IPS-15b (cell line): ENCODE measurements at regions not wholly inside any gene's neighbourhood (a gene's known extent, or its start where the extent isn't known, plus 50 kb on each side); places are given as distances from the start of the nearest gene placed in this dataset.
"Not testable (repeated sequence)": the region's sequence is repeated elsewhere in the genome, so short reads cannot be mapped to it uniquely, and the experiment has no call there.

Source experiments
- H3K27me3 ChIP-seq: one replicate; pipeline ENCODE4 v1.6.1; 2013; ENCODE audit warnings: low read length; ENCODE audit not compliant: control insufficient read depth, insufficient read depth
- H3K36me3 ChIP-seq: one replicate; pipeline ENCODE4 v1.6.1; 2013; ENCODE audit warnings: low read length; ENCODE audit not compliant: control insufficient read depth, insufficient read depth
- H3K4me1 ChIP-seq: one replicate; pipeline ENCODE4 v1.6.1; 2013; ENCODE audit warnings: mild to moderate bottlenecking, low read length; ENCODE audit not compliant: control insufficient read depth, insufficient read depth
- H3K4me3 ChIP-seq: one replicate; pipeline ENCODE4 v1.5.1; 2013; ENCODE audit warnings: low read depth, low read length
- H3K9ac ChIP-seq: one replicate; pipeline ENCODE4 v1.6.1; 2013; ENCODE audit warnings: low read depth, mild to moderate bottlenecking, low read length
- H3K9me3 ChIP-seq: one replicate; pipeline ENCODE4 v1.6.1; 2013; ENCODE audit warnings: mild to moderate bottlenecking, low read length; ENCODE audit not compliant: control insufficient read depth, insufficient read depth

DNA sequence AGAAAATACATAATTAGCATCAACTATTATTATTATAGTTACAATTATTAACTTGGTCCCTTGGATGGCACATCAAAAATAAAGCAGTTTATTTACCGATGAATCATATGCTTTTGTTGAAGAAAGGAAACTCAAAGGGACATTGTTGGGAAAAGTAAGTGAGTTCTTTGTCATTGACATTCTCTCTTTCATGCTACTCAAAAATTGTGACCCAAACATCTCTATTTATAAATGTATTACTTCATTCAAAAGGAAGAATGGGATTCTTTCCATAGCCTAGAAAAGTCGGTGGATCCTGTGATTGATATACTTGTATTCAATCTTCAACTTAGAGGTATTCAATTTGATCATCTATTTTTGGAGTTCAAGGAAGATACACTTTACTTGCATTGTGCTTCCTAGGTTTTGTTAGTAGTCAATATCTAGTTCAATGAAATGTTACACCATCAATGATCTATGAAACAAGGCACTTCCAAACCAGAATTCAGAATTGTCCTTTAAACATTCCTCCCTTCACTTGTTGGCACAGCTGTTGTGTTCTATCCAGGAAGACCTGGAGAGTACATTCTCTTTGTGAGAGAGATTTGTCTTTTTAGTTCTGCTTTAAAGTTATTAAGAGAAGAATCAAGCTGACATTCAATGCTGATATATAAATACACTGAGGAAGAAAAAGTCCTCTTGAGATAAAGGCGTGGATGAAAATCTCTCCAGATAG lies 235.2 kb downstream of the TMEM26 start:
- Histone ChIP-seq H3K9me3 (no peaks in the 10 kb centered on the region), H3K9ac (no peak overlapping the region), H3K4me3 (no peak overlapping the region), H3K4me1 (no peaks in the 10 kb centered on the region), H3K27me3 (no peaks in the 10 kb centered on the region), H3K36me3 (no peaks in the 10 kb centered on the region)

- H3K9me3 ChIP-seq = no peaks in the 10 kb centered on the region
- H3K36me3 ChIP-seq = no peaks in the 10 kb centered on the region
- no peaks in the 10 kb centered on the region for H3K27me3 ChIP-seq
- no peak overlapping the region for H3K9ac ChIP-seq
- H3K4me3 ChIP-seq = no peak overlapping the region
- no peaks in the 10 kb centered on the region for H3K4me1 ChIP-seq
Measured at GRCh38 chr10:61215246-61215645, 237.9 kb downstream of the TMEM26 start.

- Histone ChIP-seq H3K4me3 (no peak overlapping the region), H3K9me3 (no peaks in the 10 kb centered on the region), H3K4me1 (no peaks in the 10 kb centered on the region), H3K36me3 (no peaks in the 10 kb centered on the region), H3K9ac (no peak overlapping the region), H3K27me3 (no peaks in the 10 kb centered on the region)
Measured at GRCh38 chr10:61211468-61211867, 241.7 kb downstream of the TMEM26 start.

DNA sequence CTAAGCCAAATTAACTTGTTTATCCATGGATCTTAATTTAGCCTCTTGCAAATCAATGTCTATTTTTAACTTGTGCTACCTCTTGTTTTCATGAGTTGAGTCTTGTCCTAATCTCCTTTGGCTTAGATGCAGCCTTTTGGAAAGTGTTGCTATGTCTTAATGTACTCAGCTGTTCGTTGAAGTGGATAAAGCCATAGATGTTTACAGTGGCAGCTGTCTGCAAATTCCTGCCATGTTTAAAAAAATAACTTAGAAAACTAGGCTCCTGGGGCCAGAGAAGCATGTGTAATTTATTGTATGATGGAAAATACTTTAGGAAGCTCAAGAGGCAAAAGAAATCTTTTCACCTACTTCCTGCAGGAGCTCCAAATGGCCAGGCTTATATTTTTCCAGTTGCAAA lies 253.1 kb upstream of the RHOBTB1 start:
- Histone ChIP-seq H3K4me1 (no peaks in the 10 kb centered on the region), H3K36me3 (no peaks in the 10 kb centered on the region), H3K9ac (no peak overlapping the region), H3K27me3 (no peaks in the 10 kb centered on the region), H3K9me3 (peaks cover 5% of the 10 kb centered on the region), H3K4me3 (no peak overlapping the region)

DNA sequence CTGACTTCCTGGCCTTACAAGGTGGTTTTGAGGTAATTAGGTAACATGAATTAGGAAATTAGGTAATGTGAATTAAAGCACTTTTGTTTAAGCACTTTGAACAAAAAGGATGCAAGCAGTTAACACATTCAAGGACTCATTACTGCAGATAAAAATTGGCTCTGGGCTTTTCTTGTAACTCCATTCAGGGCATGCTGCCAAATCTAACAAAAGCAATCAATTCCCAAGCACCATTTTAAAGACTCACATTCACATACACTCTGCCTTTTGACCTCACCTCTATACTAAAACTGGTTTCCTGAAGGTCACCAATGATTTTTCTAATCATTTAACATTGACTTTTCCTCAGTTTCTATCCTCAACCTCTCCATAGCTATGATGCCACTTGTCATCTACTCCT lies 251.2 kb upstream of the RHOBTB1 start:
- H3K9ac ChIP-seq = no peak overlapping the region
- no peaks in the 10 kb centered on the region for H3K36me3 ChIP-seq
- no peaks in the 10 kb centered on the region for H3K4me1 ChIP-seq
- H3K9me3 ChIP-seq = peaks cover 5% of the 10 kb centered on the region
- H3K4me3 ChIP-seq = no peak overlapping the region
- H3K27me3 ChIP-seq = no peaks in the 10 kb centered on the region

- not testable (repeated sequence) for H3K27me3 ChIP-seq, H3K36me3 ChIP-seq, H3K9me3 ChIP-seq, H3K4me3 ChIP-seq, H3K4me1 ChIP-seq, H3K9ac ChIP-seq
Measured at GRCh38 chr10:61192589-61192988, 248.6 kb upstream of the RHOBTB1 start.

- H3K4me3 ChIP-seq = no peak overlapping the region
- H3K4me1 ChIP-seq = no peaks in the 10 kb centered on the region
- no peaks in the 10 kb centered on the region for H3K27me3 ChIP-seq
Measured at GRCh38 chr10:61192042-61192441, 248.1 kb upstream of the RHOBTB1 start.

GRCh38 chr10:61189912-61190311 lies 245.9 kb upstream of the RHOBTB1 start:
- no peaks in the 10 kb centered on the region for H3K4me1 ChIP-seq
- no peaks in the 10 kb centered on the region for H3K27me3 ChIP-seq
- no peak overlapping the region for H3K4me3 ChIP-seq
- H3K36me3 ChIP-seq = no peaks in the 10 kb centered on the region
- peaks cover 5% of the 10 kb centered on the region for H3K9me3 ChIP-seq
- no peak overlapping the region for H3K9ac ChIP-seq

More at GRCh38 chr10:61192042-61192441, 248.1 kb upstream of the RHOBTB1 start:
- Histone ChIP-seq H3K9me3 (peaks cover 5% of the 10 kb centered on the region), H3K9ac (no peak overlapping the region), H3K36me3 (no peaks in the 10 kb centered on the region)

- Histone ChIP-seq H3K27me3 (no peaks in the 10 kb centered on the region), H3K4me3 (no peak overlapping the region), H3K9ac (no peak overlapping the region), H3K4me1 (no peaks in the 10 kb centered on the region), H3K36me3 (no peaks in the 10 kb centered on the region), H3K9me3 (peaks cover 5% of the 10 kb centered on the region)
Measured at GRCh38 chr10:61188691-61189090, 244.7 kb upstream of the RHOBTB1 start.

- Histone ChIP-seq H3K36me3 (no peaks in the 10 kb centered on the region), H3K4me1 (no peaks in the 10 kb centered on the region), H3K27me3 (no peaks in the 10 kb centered on the region), H3K4me3 (no peak overlapping the region), H3K9ac (no peak overlapping the region), H3K9me3 (peaks cover 5% of the 10 kb centered on the region)
Measured at GRCh38 chr10:61188101-61188500, 244.1 kb upstream of the RHOBTB1 start.

DNA sequence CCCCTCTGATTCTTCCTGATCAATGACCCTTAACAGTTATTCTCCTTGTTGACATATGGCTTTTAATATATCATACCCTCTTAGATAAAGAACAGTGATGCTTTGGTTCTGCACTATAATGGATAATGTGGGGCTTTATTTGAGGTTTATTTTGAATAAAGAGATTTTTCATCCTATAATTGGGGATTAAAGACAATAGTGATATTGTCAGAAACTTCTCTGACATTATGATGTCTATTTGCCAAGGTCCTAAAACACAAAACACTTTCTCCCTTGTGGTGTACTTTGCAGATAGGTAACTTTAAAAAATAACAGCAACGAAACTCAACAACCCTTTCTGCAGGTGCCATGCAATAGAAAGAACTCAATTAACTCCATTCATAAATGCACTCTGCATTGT lies 243.6 kb upstream of the RHOBTB1 start:
- H3K4me3 ChIP-seq = no peak overlapping the region
- no peak overlapping the region for H3K9ac ChIP-seq
- peaks cover 5% of the 10 kb centered on the region for H3K9me3 ChIP-seq
- no peaks in the 10 kb centered on the region for H3K36me3 ChIP-seq
- no peaks in the 10 kb centered on the region for H3K27me3 ChIP-seq
- no peaks in the 10 kb centered on the region for H3K4me1 ChIP-seq

DNA sequence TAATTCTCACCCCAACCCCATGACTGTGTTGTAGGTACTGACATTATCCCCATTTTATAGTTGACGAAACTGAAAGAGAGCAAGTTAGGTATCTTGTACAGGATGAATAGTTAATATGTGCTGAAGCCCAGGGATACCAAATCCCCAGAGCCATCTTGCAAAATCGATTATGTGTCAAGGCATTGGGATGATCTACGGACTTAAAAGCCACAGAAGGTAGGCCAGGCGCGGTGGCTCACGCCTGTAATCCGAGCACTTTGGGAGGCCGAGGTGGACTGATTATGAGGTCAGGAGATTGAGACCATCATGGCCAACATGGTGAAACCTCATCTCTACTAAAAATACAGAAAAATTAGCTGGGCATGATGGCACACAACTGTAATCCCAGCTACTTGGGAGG lies 242.4 kb upstream of the RHOBTB1 start:
- no peak overlapping the region for H3K9ac ChIP-seq
- H3K4me3 ChIP-seq = no peak overlapping the region

More for the DNA sequence above, 242.4 kb upstream of the RHOBTB1 start:
- no peaks in the 10 kb centered on the region for H3K36me3 ChIP-seq
- H3K9me3 ChIP-seq = no peaks in the 10 kb centered on the region
- H3K27me3 ChIP-seq = no peaks in the 10 kb centered on the region
- H3K4me1 ChIP-seq = no peaks in the 10 kb centered on the region
